SK-N-SH (cell line): ENCODE measurements at regions not wholly inside any gene's neighbourhood (a gene's known extent, or its start where the extent isn't known, plus 50 kb on each side); places are given as distances from the start of the nearest gene placed in this dataset.

Experiments used
- CTCF ChIA-PET: fragments of 300-600, 350-600 bp; formaldehyde crosslinking; extraction: SDS; loops from one replicate; lab custom pipeline; 2021; lab: Yijun Ruan, JAX
- POLR2A ChIA-PET: fragments of 350-600 bp; sonication (Branson Sonifier 250); formaldehyde crosslinking; extraction: SDS; loops from one replicate; lab custom pipeline; 2020; ENCODE audit warnings: antibody characterized with exemption, inconsistent platforms; lab: Yijun Ruan, JAX
- DNase-seq: peaks from one replicate; pipeline ENCODE4 v3.0.0; 2012
- H2AFZ ChIP-seq: fragments of 200-600 bp; sonication (generic); 2 replicates; pipeline ENCODE4 v1.8.1; 2016; ENCODE audit warnings: antibody characterized with exemption, mild to moderate bottlenecking, low read depth
- H3F3A ChIP-seq: fragments of 200-600 bp; sonication (generic); replicated peaks from 2 replicates; pipeline ENCODE3; 2016; ENCODE audit warnings: antibody characterized with exemption, mild to moderate bottlenecking; ENCODE audit not compliant: insufficient read depth
- H3K27ac ChIP-seq, 2 experiments: fragments of 200-500 bp in 1 of 2; fragments of 200-600 bp in 1 of 2; sonication (Bioruptor generic) in 1 of 2; sonication (generic), shearing (Covaris generic) in 1 of 2; 2 replicates each; pipeline versions ENCODE4 v1.5.1 to v1.6.1; 2014 to 2016; ENCODE audit warnings: low read depth in 2 of 2, inconsistent platforms in 1 of 2, low read length in 1 of 2, mild to moderate bottlenecking in 1 of 2, mixed read lengths in 1 of 2
- H3K27me3 ChIP-seq: fragments of 200-600 bp; sonication (generic), shearing (Covaris generic); 2 replicates; pipeline ENCODE4 v1.6.1; 2016; ENCODE audit warnings: mixed run types; ENCODE audit not compliant: insufficient read depth
- H3K36me3 ChIP-seq, 2 experiments: fragments of 200-500 bp in 1 of 2; fragments of 200-600 bp in 1 of 2; sonication (Bioruptor generic) in 1 of 2; sonication (generic) in 1 of 2; replicated peaks in 1 of 2; 2 replicates each; pipeline versions ENCODE3 to v1.5.1; 2014 to 2016; ENCODE audit warnings: low read length in 1 of 2, mild to moderate bottlenecking in 1 of 2; ENCODE audit not compliant: insufficient read depth in 2 of 2, control insufficient read depth in 1 of 2
- H3K4me1 ChIP-seq, 2 experiments: fragments of 200-500 bp in 1 of 2; fragments of 200-600 bp in 1 of 2; sonication (Bioruptor generic) in 1 of 2; sonication (generic), shearing (Covaris generic) in 1 of 2; 2 replicates each; pipeline versions ENCODE4 v1.5.1 to v1.6.1; 2014 to 2016; ENCODE audit warnings: low read depth in 1 of 2, low read length in 1 of 2, mixed run types in 1 of 2; ENCODE audit not compliant: insufficient read depth in 2 of 2, control insufficient read depth in 1 of 2
- H3K4me2 ChIP-seq: fragments of 200-600 bp; sonication (generic), shearing (Covaris generic); 2 replicates; pipeline ENCODE4 v1.6.1; 2017; ENCODE audit warnings: mixed run types
- H3K4me3 ChIP-seq, 2 experiments: fragments of 200-500 bp in 1 of 2; fragments of 200-600 bp in 1 of 2; sonication (Bioruptor generic) in 1 of 2; sonication (generic), shearing (Covaris generic) in 1 of 2; 2 replicates each; pipeline versions ENCODE4 v1.5.1 to v1.8.1; 2014 to 2016; ENCODE audit warnings: low read depth in 2 of 2, inconsistent platforms in 1 of 2, low read length in 1 of 2, mild to moderate bottlenecking in 1 of 2, mixed read lengths in 1 of 2, moderate library complexity in 1 of 2
- H3K79me2 ChIP-seq: fragments of 200-600 bp; sonication (generic); 2 replicates; pipeline ENCODE4 v1.8.1; 2017; ENCODE audit warnings: mild to moderate bottlenecking; ENCODE audit not compliant: insufficient read depth
- H3K9ac ChIP-seq: fragments of 200-600 bp; sonication (generic); 2 replicates; pipeline ENCODE4 v1.6.1; 2017; ENCODE audit warnings: mixed run types
- H3K9me2 ChIP-seq: fragments of 200-600 bp; sonication (generic); 2 replicates; pipeline ENCODE4 v1.6.1; 2017; ENCODE audit warnings: mixed run types
- H3K9me3 ChIP-seq: fragments of 200-600 bp; sonication (generic); 2 replicates; pipeline ENCODE4 v1.6.1; 2017; ENCODE audit warnings: mixed run types, mild to moderate bottlenecking, moderate library complexity
- H4K20me1 ChIP-seq: fragments of 200-600 bp; sonication (generic); 2 replicates; pipeline ENCODE4 v1.6.1; 2017; ENCODE audit warnings: mild to moderate bottlenecking, mixed run types; ENCODE audit not compliant: insufficient read depth
- ELF1 ChIP-seq: IDR thresholded peaks from 2 replicates; pipeline ENCODE4 v1.4.0; 2012
- EP300 ChIP-seq, 2 experiments: IDR thresholded peaks; 2 replicates each; pipeline versions ENCODE4 v1.4.0 to v1.6.1; 2012; ENCODE audit warnings: borderline replicate concordance in 1 of 2, low read depth in 1 of 2, low read length in 1 of 2
- FOSL2 ChIP-seq: IDR thresholded peaks from 2 replicates; pipeline ENCODE4 v1.4.0; 2012; ENCODE audit warnings: low read depth, mild to moderate bottlenecking, moderate library complexity, borderline replicate concordance
- JUND ChIP-seq: IDR thresholded peaks from 2 replicates; pipeline ENCODE4 v1.4.0; 2012
- MAX ChIP-seq: IDR thresholded peaks from 2 replicates; pipeline ENCODE4 v1.4.0; 2012; ENCODE audit warnings: low read depth
- PBX3 ChIP-seq: IDR thresholded peaks from 2 replicates; pipeline ENCODE4; 2012
- POLR2AphosphoS5 ChIP-seq: IDR thresholded peaks from 2 replicates; pipeline ENCODE4 v1.6.1; 2012; ENCODE audit warnings: low read depth, low read length
- RAD21 ChIP-seq: IDR thresholded peaks from 2 replicates; pipeline ENCODE4 v1.6.1; 2012; ENCODE audit warnings: mild to moderate bottlenecking, low read length
- SIN3A ChIP-seq: IDR thresholded peaks from 2 replicates; pipeline ENCODE4 v1.6.1; 2012; ENCODE audit warnings: low read depth, mild to moderate bottlenecking, low read length, moderate library complexity, borderline replicate concordance
- TAF1 ChIP-seq: IDR thresholded peaks from 2 replicates; pipeline ENCODE4 v1.6.1; 2012; ENCODE audit warnings: low read depth, mild to moderate bottlenecking, low read length, moderate library complexity, borderline replicate concordance
- TCF12 ChIP-seq: IDR thresholded peaks from 2 replicates; pipeline ENCODE4 v1.4.0; 2012
- TEAD4 ChIP-seq: IDR thresholded peaks from 2 replicates; pipeline ENCODE4 v1.4.0; 2012; ENCODE audit warnings: mild to moderate bottlenecking, borderline replicate concordance; ENCODE audit not compliant: insufficient read depth
- USF2 ChIP-seq: fragments of 150-350 bp; IDR thresholded peaks from 2 replicates; pipeline ENCODE4 v1.6.1; 2017; ENCODE audit warnings: antibody characterized with exemption, low read length, low read depth, borderline replicate concordance
- YY1 ChIP-seq: IDR thresholded peaks from 2 replicates; pipeline ENCODE4 v1.4.0; 2012; ENCODE audit warnings: low read depth, mild to moderate bottlenecking
- ZBTB33 ChIP-seq: IDR thresholded peaks from 2 replicates; pipeline ENCODE4 v1.4.0; 2012; ENCODE audit warnings: low read depth, borderline replicate concordance
- WGBS: methylation state at CpG from one replicate; pipeline ENCODE4 v1.1.6; 2017; ENCODE audit warnings: low lambda C conversion rate; 5-methylcytosine and 5-hydroxymethylcytosine counted together

- no peak overlapping the region for H3K27ac ChIP-seq
- no peak overlapping the region for H3K4me3 ChIP-seq
- H3K9ac ChIP-seq, result no peak overlapping the region
- H3K36me3 ChIP-seq, result no peaks in the 10 kb centered on the region
- no peaks in the 10 kb centered on the region for H3K79me2 ChIP-seq
- ChIA-PET CTCF (no interaction called here), POLR2A (no interaction called here)
- H4K20me1 ChIP-seq, result no peaks in the 10 kb centered on the region
- H3K27me3 ChIP-seq, result no peaks in the 10 kb centered on the region
- no peak for TF ChIP-seq USF2
- 0 out of 2 replicates have a peak, but pooled peaks have one; percentile 29 for TF ChIP-seq SIN3A
- no peak for TF ChIP-seq TEAD4
- TF ChIP-seq MAX, result peak; percentile 23; the same call in 1 of the 2 replicates
- TF ChIP-seq POLR2AphosphoS5, result no peak
- TF ChIP-seq TAF1, result no peak
- peak; percentile 84 for TF ChIP-seq PBX3
- no peak for TF ChIP-seq RAD21
- TF ChIP-seq ZBTB33, result 0 out of 2 replicates have a peak, but pooled peaks have one; percentile 41
- no peak for TF ChIP-seq FOSL2
- no peak for TF ChIP-seq ELF1
- TF ChIP-seq EP300 (IDR thresholded peaks at IDR 0.05; ENCODE audit: borderline replicate concordance in 1 of 2, low read depth in 1 of 2, low read length in 1 of 2), result peak in 1 of 2 experiments; percentile 59; a peak in 2 of 4 replicates
- peak; percentile 59 for TF ChIP-seq JUND
- TF ChIP-seq TCF12, result peak; percentile 82
- TF ChIP-seq, all 33 proteins: peak for 7
- 13% methylated on average over 2 of the region's 2 CpGs for whole genome bisulfite sequencing
- H2AFZ ChIP-seq, result no peak overlapping the region
- no peak for DNase-seq
- no peaks in the 10 kb centered on the region for H3F3A ChIP-seq
- no peak overlapping the region for H3K4me2 ChIP-seq
- no peaks in the 10 kb centered on the region for H3K9me3 ChIP-seq
- H3K9me2 ChIP-seq, result no peaks in the 10 kb centered on the region
- H3K4me1 ChIP-seq, result no peaks in the 10 kb centered on the region
Measured at GRCh38 chr3:104198131-104198530, 1168.6 kb upstream of the ALCAM start.

GRCh38 chr3:104206925-104207324 lies 1159.8 kb upstream of the ALCAM start:
- Histone ChIP-seq H3K4me1 (no peaks in the 10 kb centered on the region), H3K9me3 (no peaks in the 10 kb centered on the region; the same call in 1 of the 2 replicates), H3K4me2 (no peak overlapping the region), H3K9me2 (0 out of 2 replicates have a peak, but pooled peaks cover 3% of the 10 kb centered on the region), H4K20me1 (no peaks in the 10 kb centered on the region), H3K36me3 (no peaks in the 10 kb centered on the region), H3F3A (no peaks in the 10 kb centered on the region), H3K9ac (no peak overlapping the region), H3K79me2 (no peaks in the 10 kb centered on the region), H3K27ac (no peak overlapping the region), H2AFZ (no peak overlapping the region), H3K27me3 (no peaks in the 10 kb centered on the region), H3K4me3 (no peak overlapping the region)
- no peak for TF ChIP-seq YY1
- 64% methylated on average over 2 of the region's 2 CpGs for WGBS
- no peak for DNase-seq
- ChIA-PET POLR2A (no interaction called here), CTCF (no interaction called here)
